Calu3 (cell line): ENCODE measurements at regions not wholly inside any gene's neighbourhood (a gene's known extent, or its start where the extent isn't known, plus 50 kb on each side); places are given as distances from the start of the nearest gene placed in this dataset.

Experiments
- BruUV-seq: library from RNA; stranded (reverse); fragments of 400-500 nt; replicated peaks from 2 replicates; lab custom pipeline; 2021; lab: Mats Ljungman, UMichigan
- CTCF ChIA-PET: fragments of 300-600 bp; sonication (Branson Sonifier 250); formaldehyde crosslinking; loops from one replicate; lab custom pipeline; 2022; ENCODE audit warnings: antibody characterized with exemption; lab: Charles Lee
- DNase-seq: peaks from one replicate; pipeline ENCODE4 v3.0.0; 2022
- H3K27ac Mint-ChIP-seq: one replicate; pipeline ENCODE4 v1.8.0; 2022; ENCODE audit warnings: mixed read lengths; ENCODE audit not compliant: unreplicated experiment
- H3K27me3 Mint-ChIP-seq: one replicate; pipeline ENCODE4 v1.8.0; 2022; ENCODE audit warnings: mixed read lengths; ENCODE audit not compliant: unreplicated experiment
- H3K36me3 Mint-ChIP-seq: one replicate; pipeline ENCODE4 v1.8.0; 2022; ENCODE audit warnings: mild to moderate bottlenecking, moderate library complexity, mixed read lengths; ENCODE audit not compliant: insufficient read depth, unreplicated experiment
- H3K4me1 Mint-ChIP-seq: one replicate; pipeline ENCODE4 v1.8.0; 2022; ENCODE audit warnings: mild to moderate bottlenecking, low read depth, mixed read lengths; ENCODE audit not compliant: unreplicated experiment
- H3K4me3 Mint-ChIP-seq: one replicate; pipeline ENCODE4 v1.8.0; 2022; ENCODE audit warnings: mild to moderate bottlenecking, low read depth, moderate library complexity, mixed read lengths; ENCODE audit not compliant: unreplicated experiment
- H3K9me3 Mint-ChIP-seq: one replicate; pipeline ENCODE4 v1.8.0; 2022; ENCODE audit warnings: low read depth, mixed read lengths; ENCODE audit not compliant: unreplicated experiment
- CTCF ChIP-seq: fragments of 200-600 bp; IDR thresholded peaks from one replicate; pipeline ENCODE4 v1.8.0; 2022; ENCODE audit warnings: antibody characterized with exemption; ENCODE audit not compliant: unreplicated experiment
- intact Hi-C: fragments of 100-400 bp; cut with micrococcal nuclease; formaldehyde crosslinking; loops from one replicate; pipeline ENCODE4 v1.10.0; 2022; ENCODE audit not compliant: unreplicated experiment

- Mint-ChIP-seq H3K4me1 (peaks cover 30% of the 10 kb centered on the region), H3K36me3 (peaks cover 9% of the 10 kb centered on the region), H3K4me3 (peak overlapping the region; percentile 4), H3K9me3 (peaks cover 4% of the 10 kb centered on the region), H3K27ac (peak overlapping the region; percentile 85), H3K27me3 (no peaks in the 10 kb centered on the region)
- TF ChIP-seq CTCF, result peak; percentile 49
- peak; percentile 18 for DNase-seq
- CTCF ChIA-PET, result interaction anchor here (0.7 to 2.6 kb wide), 10 partner anchors 9 to 711 kb away, joined by 3 to 26 read pairs (median 8); no protein-coding TSS in a partner anchor
- intact Hi-C loops, result loop anchor here (2.0 to 10.0 kb wide), 3 partner anchors 210 to 707 kb away; no protein-coding TSS in a partner anchor
- BruUV-seq, result no TSS peak
These were observed 61.1 kb downstream of the XCL1 start for GRCh38 chr1:168637350-168637991.

- DNase-seq, result no peak
- no peak overlapping the region for H3K27ac Mint-ChIP-seq
These were observed 62.5 kb downstream of the XCL1 start for GRCh38 chr1:168638884-168639283.

GRCh38 chr1:168640182-168640581 lies 63.8 kb downstream of the XCL1 start:
- DNase-seq, result no peak
- H3K9me3 Mint-ChIP-seq, result peaks cover 4% of the 10 kb centered on the region
- BruUV-seq, result no TSS peak
- CTCF ChIA-PET, result no interaction called here
- H3K36me3 Mint-ChIP-seq, result peaks cover 9% of the 10 kb centered on the region
- no peak overlapping the region for H3K27ac Mint-ChIP-seq
- TF ChIP-seq CTCF, result no peak
- peaks cover 28% of the 10 kb centered on the region for H3K4me1 Mint-ChIP-seq
- no peak overlapping the region for H3K4me3 Mint-ChIP-seq
- intact Hi-C loops, result no loop called here
- no peaks in the 10 kb centered on the region for H3K27me3 Mint-ChIP-seq

More at GRCh38 chr1:168638884-168639283, 62.5 kb downstream of the XCL1 start:
- H3K27me3 Mint-ChIP-seq, result no peaks in the 10 kb centered on the region
- intact Hi-C loops, result loop anchor here (5.0 to 10.0 kb wide), 2 partner anchors 208 to 706 kb away; no protein-coding TSS in a partner anchor
- H3K36me3 Mint-ChIP-seq, result peaks cover 9% of the 10 kb centered on the region
- peaks cover 28% of the 10 kb centered on the region for H3K4me1 Mint-ChIP-seq
- CTCF ChIA-PET, result no interaction called here
- no peak for TF ChIP-seq CTCF
- BruUV-seq, result no TSS peak
- peaks cover 4% of the 10 kb centered on the region for H3K9me3 Mint-ChIP-seq
- no peak overlapping the region for H3K4me3 Mint-ChIP-seq

GRCh38 chr1:168640836-168641235 lies 64.4 kb downstream of the XCL1 start:
- CTCF ChIA-PET, result no interaction called here
- peaks cover 4% of the 10 kb centered on the region for H3K9me3 Mint-ChIP-seq
- no TSS peak for BruUV-seq

More at GRCh38 chr1:168640836-168641235, 64.4 kb downstream of the XCL1 start:
- intact Hi-C loops, result no loop called here
- H3K27ac Mint-ChIP-seq, result no peak overlapping the region
- no peak for TF ChIP-seq CTCF
- DNase-seq, result no peak
- no peaks in the 10 kb centered on the region for H3K27me3 Mint-ChIP-seq
- H3K4me3 Mint-ChIP-seq, result no peak overlapping the region
- peaks cover 9% of the 10 kb centered on the region for H3K36me3 Mint-ChIP-seq
- H3K4me1 Mint-ChIP-seq, result peaks cover 25% of the 10 kb centered on the region
